ENCODE measurements at regions not wholly inside any gene's neighbourhood (a gene's known extent, or its start where the extent isn't known, plus 50 kb on each side); places are given as distances from the start of the nearest gene placed in this dataset.

DNA sequence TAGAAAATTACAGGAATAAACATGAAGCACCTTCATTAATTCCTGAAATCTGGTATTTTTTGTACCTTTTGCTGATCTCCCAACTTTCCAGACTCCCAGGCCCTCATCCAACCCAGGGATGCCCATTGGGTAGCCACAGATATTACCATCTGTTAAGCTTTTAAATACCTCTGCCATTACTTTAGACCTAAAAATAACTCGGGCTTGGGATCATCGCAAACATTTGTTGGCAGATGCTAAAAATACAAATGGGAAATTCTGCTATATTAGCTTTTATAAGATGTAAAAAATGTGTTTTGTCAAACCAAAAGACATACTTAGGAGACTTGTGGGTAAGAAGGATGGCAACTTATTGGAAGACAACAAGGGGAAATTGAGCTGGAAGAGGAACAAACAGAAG, 376.1 kb downstream of the CENPW start:
- TF ChIP-seq, protein P1, sequence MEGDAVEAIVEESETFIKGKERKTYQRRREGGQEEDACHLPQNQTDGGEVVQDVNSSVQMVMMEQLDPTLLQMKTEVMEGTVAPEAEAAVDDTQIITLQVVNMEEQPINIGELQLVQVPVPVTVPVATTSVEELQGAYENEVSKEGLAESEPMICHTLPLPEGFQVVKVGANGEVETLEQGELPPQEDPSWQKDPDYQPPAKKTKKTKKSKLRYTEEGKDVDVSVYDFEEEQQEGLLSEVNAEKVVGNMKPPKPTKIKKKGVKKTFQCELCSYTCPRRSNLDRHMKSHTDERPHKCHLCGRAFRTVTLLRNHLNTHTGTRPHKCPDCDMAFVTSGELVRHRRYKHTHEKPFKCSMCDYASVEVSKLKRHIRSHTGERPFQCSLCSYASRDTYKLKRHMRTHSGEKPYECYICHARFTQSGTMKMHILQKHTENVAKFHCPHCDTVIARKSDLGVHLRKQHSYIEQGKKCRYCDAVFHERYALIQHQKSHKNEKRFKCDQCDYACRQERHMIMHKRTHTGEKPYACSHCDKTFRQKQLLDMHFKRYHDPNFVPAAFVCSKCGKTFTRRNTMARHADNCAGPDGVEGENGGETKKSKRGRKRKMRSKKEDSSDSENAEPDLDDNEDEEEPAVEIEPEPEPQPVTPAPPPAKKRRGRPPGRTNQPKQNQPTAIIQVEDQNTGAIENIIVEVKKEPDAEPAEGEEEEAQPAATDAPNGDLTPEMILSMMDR (conservative IDR thresholded peaks at IDR 0.05; ENCODE audit: low read depth, low read length) = no peak
- DNase-seq (ENCODE audit: low read depth) = no peak

GRCh38 chr6:126716826-126717509, 377.1 kb downstream of the CENPW start:
- peak; percentile 75 for DNase-seq (ENCODE audit: low read depth)
- TF ChIP-seq, protein P1 (conservative IDR thresholded peaks at IDR 0.05; ENCODE audit: low read depth, low read length) = no peak

More for the DNA sequence above, 376.1 kb downstream of the CENPW start:
- no peak overlapping the region for H3K4me3 ChIP-seq (ENCODE audit: low read length)

DNA sequence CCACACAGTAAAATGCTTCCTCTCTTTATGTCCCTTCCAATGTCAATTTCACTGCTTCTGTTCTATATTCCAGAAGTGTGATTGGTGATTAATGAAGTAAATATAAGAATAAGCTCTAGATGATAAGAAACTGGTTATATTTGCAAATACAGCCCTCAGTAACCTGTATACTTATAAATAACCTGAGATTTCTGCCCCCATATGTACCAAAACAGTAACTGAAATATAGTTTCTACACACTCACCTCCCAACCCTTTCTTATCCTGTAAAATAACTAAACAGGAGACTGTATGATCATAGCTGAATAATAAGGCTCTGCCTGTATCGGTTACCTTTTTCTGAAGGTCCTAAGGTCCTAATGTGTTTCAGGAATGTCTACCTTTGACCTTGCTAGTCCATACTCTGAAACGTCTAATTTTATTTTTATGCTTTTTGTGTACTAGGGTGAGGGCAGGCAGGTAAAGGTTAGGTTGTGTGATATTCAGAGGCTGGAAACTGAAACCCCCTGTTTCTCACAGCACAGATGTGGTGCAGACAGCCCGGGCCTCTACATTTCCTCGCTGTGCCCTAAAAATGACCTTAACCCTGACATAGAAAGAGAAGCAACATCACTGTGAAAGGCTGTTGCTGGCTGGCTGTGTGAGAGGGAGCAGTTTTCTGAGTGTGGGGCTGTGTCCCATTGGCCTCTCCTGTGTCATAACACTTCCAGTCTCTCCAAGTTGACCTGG, 378.8 kb downstream of the CENPW start:
- no peak overlapping the region for H3K4me3 ChIP-seq (ENCODE audit: low read length)
- TF ChIP-seq, protein P1 (conservative IDR thresholded peaks at IDR 0.05; ENCODE audit: low read depth, low read length) = no peak
- no peak for DNase-seq (ENCODE audit: low read depth)

More at GRCh38 chr6:126716826-126717509, 377.1 kb downstream of the CENPW start:
- H3K4me3 ChIP-seq (ENCODE audit: low read length) = no peak overlapping the region

DNA sequence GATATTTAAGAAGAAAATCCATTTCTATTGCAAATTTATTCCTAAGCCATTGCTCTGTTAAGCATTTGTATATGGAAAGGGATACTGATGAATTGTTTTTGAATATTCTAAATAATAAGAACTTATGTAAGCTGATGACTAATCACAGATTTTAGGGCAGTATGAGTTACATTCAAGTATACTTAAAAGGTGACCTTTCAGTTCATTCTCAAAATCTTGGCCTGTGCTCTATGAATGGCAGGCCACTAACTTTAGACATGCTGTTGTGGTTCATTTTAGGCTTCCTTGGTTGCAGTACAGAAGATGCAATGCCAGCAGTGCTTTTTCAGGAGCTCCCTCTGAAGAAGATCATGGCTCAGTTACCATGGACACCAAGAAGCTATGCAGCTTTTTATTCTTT, 380.4 kb downstream of the CENPW start:
- no peak overlapping the region for H3K4me3 ChIP-seq (ENCODE audit: low read length)
- peak; percentile 43 for DNase-seq (ENCODE audit: low read depth)
- TF ChIP-seq, protein P1 (conservative IDR thresholded peaks at IDR 0.05; ENCODE audit: low read depth, low read length) = no peak

DNA sequence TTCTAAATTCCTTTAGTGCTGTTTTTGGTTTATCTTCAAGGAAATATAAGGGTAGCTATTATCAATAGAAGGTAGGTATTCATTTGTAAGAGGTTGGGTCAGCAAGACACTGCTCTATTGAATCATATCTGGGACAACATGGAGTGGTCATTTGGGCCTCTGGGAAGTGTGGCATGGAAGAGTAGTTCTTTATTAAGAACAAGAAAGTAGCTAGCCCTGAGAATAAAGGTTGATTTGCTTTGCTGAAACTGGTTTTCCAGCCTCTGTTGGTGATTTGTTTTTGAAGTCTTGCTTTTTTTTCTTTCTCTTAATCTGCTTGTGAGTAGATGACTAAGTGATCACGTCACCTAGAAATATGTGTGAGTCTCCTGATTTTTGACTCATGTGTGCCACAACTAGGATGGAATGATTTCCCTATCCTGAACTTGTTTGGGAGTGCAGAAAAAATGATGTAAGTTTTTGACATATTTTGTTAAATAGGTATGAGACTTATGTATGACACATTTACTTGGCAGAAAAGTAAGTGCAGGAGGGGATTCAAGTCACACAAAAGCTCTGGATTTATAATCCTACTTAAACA, 381.8 kb downstream of the CENPW start:
- TF ChIP-seq, protein P1 (conservative IDR thresholded peaks at IDR 0.05; ENCODE audit: low read depth, low read length) = no peak
- DNase-seq (ENCODE audit: low read depth) = peak; percentile 99
- no peak overlapping the region for H3K4me3 ChIP-seq (ENCODE audit: low read length)

- no peak for DNase-seq (ENCODE audit: low read depth)
- TF ChIP-seq, protein P1 (conservative IDR thresholded peaks at IDR 0.05; ENCODE audit: low read depth, low read length) = no peak
Observed at GRCh38 chr6:126722411-126722810, 382.5 kb downstream of the CENPW start.

More at GRCh38 chr6:126722411-126722810, 382.5 kb downstream of the CENPW start:
- H3K4me3 ChIP-seq (ENCODE audit: low read length) = no peak overlapping the region
